ENCODE measurements at regions not wholly inside any gene's neighbourhood (a gene's known extent, or its start where the extent isn't known, plus 50 kb on each side); places are given as distances from the start of the nearest gene placed in this dataset.

DNA sequence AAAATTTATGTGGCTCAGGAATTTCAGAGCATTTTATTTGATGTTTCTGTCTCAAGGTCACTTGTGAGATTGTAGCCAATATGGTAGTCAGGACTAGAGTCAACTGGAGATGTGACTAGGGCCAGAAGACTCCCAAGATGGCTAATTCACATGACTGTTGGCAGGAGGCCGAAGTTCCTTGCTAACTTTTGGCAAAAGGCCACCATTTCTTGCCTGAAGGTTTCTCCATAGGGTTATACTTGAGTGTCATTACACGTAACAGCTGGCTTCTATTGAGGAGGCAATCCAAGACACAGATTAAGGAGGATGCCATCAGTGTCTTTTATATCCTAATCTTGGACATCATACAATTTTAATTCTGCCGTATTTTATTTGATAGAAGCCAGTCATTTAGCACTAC is 162.3 kb upstream of the MAOA start:
- TF ChIP-seq, protein P1, sequence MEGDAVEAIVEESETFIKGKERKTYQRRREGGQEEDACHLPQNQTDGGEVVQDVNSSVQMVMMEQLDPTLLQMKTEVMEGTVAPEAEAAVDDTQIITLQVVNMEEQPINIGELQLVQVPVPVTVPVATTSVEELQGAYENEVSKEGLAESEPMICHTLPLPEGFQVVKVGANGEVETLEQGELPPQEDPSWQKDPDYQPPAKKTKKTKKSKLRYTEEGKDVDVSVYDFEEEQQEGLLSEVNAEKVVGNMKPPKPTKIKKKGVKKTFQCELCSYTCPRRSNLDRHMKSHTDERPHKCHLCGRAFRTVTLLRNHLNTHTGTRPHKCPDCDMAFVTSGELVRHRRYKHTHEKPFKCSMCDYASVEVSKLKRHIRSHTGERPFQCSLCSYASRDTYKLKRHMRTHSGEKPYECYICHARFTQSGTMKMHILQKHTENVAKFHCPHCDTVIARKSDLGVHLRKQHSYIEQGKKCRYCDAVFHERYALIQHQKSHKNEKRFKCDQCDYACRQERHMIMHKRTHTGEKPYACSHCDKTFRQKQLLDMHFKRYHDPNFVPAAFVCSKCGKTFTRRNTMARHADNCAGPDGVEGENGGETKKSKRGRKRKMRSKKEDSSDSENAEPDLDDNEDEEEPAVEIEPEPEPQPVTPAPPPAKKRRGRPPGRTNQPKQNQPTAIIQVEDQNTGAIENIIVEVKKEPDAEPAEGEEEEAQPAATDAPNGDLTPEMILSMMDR (IDR thresholded peaks at IDR 0.05), result no peak
- no peak for TF ChIP-seq POLR2A (IDR thresholded peaks at IDR 0.05)
